ENCODE measurements at regions not wholly inside any gene's neighbourhood (a gene's known extent, or its start where the extent isn't known, plus 50 kb on each side); places are given as distances from the start of the nearest gene placed in this dataset.
"Not testable (repeated sequence)": the region's sequence is repeated elsewhere in the genome, so short reads cannot be mapped to it uniquely, and the experiment has no call there.

- Histone ChIP-seq H3K27ac (peak overlapping the region; percentile 29 to 62 (median 44)), H3K36me3 (no peaks in the 10 kb centered on the region), H3K4me3 (peak overlapping the region in 1 of 3 donors; percentile 14), H3K9me3 (no peaks in the 10 kb centered on the region), H3K4me1 (peaks cover 0 to 13% (median 3%) of the 10 kb centered on the region in 4 donors), H3K27me3 (no peaks in the 10 kb centered on the region)
- TF ChIP-seq CTCF (IDR thresholded peaks at IDR 0.05) (peak in 1 of 4 donors; percentile 2), POLR2A (IDR thresholded peaks at IDR 0.05) (no peak)
- peak; percentile 79 to 95 (median 86) for ATAC-seq
- 14% methylated on average over 1 of the region's 1 CpG for WGBS (ENCODE audit: insufficient coverage, low coverage, low lambda C conversion rate, missing lambda C conversion rate)
- intact Hi-C loops (cut with DNase I) = no loop called here
- no peak for DNase-seq
Measured at GRCh38 chr4:110869862-110870572, 247.1 kb upstream of the PITX2 start.

GRCh38 chr4:110876214-110876613 lies 253.3 kb upstream of the PITX2 start:
- ATAC-seq; H3K36me3 ChIP-seq; H3K4me3 ChIP-seq; DNase-seq; H3K27me3 ChIP-seq; H3K9me3 ChIP-seq; intact Hi-C loops (cut with DNase I); H3K27ac ChIP-seq; H3K4me1 ChIP-seq: not testable (repeated sequence)
- no CpG with 5 or more reads among the region's 18 CpGs for whole genome bisulfite sequencing (ENCODE audit: insufficient coverage, low coverage, low lambda C conversion rate, missing lambda C conversion rate)

DNA sequence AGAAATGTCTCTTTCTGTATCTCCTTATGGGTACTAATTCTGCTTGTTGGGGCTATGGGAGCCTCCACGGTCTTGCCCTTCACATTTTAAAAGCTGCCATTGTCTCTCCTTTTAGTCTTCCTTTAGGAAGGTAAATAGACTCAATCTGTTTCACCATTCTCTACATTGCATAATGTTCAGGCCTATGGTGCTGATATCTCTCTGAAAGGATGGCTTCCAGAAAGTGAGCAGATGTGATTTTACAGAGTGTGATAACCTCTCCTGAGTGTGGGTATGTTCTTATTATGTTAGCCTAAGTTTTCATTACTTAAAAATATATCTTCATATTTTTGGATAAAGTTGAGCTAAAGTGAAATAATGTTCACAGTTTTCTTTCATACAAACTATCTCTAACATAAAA lies 254.0 kb upstream of the PITX2 start:
- Histone ChIP-seq H3K4me3 (no peak overlapping the region), H3K4me1 (no peaks in the 10 kb centered on the region), H3K36me3 (no peaks in the 10 kb centered on the region), H3K27me3 (no peaks in the 10 kb centered on the region), H3K9me3 (no peaks in the 10 kb centered on the region), H3K27ac (no peak overlapping the region)
- intact Hi-C loops (cut with DNase I) = no loop called here
- ATAC-seq (no peak), DNase-seq (no peak)
- WGBS (ENCODE audit: insufficient coverage, low coverage, low lambda C conversion rate, missing lambda C conversion rate) = 27% methylated on average over 1 of the region's 1 CpG
- TF ChIP-seq CTCF (IDR thresholded peaks at IDR 0.05) (no peak), POLR2A (IDR thresholded peaks at IDR 0.05) (no peak)

DNA sequence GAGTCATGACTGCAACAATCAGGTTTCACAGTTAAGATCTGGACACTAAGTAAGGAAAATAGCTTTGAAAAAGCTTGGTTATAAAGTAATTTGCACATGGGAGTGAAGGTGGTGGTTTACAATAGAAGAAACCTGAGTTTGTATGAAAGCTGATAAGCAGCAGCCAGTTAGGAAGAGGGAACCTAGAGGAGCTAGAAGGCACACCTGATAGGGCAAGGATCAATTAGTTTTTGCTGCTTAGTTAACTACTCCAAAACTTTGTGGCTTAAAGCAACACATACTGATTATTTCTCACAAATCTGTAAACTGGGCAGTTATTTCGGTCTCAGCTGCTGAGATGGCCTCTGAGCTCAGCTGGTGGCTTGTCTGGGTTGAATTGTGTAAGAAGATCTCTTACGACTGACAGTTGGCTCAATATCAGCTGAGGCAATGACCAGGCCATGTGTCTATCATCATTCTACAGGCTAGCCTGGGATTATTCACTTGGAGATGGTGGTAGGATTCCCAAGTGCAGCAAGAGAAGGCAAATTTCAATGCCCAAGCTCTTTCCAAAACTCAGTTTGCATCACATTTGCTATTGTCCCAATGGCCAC lies 255.0 kb upstream of the PITX2 start:
- Histone ChIP-seq H3K9me3 (no peaks in the 10 kb centered on the region), H3K27ac (no peak overlapping the region), H3K27me3 (no peaks in the 10 kb centered on the region), H3K36me3 (no peaks in the 10 kb centered on the region), H3K4me1 (no peaks in the 10 kb centered on the region), H3K4me3 (no peak overlapping the region)
- ATAC-seq = no peak
- 39% methylated on average over 2 of the region's 2 CpGs for WGBS (ENCODE audit: insufficient coverage, low coverage, low lambda C conversion rate, missing lambda C conversion rate)
- TF ChIP-seq CTCF (IDR thresholded peaks at IDR 0.05) (no peak), POLR2A (IDR thresholded peaks at IDR 0.05) (no peak)
- no peak for DNase-seq
- intact Hi-C loops (cut with DNase I) = no loop called here

DNA sequence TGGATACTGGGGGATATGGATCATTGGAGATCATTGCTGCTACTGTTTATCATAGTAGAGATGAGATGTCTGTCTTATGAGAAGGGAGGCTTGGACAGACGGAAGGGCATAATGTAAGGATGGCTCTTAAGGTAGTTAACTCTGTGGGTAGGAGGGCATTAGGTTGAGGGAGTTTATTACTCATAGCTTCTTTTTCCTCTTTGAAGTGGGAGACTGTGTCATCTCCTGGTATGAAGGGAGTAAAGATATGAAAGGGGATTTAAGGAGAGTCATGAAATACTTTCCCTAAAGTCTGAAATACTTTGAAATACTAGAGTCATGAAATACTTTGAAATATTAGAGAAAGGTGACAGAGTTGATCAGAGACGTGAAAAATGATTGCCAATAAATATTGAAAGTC lies 255.5 kb upstream of the PITX2 start:
- WGBS (ENCODE audit: insufficient coverage, low coverage, low lambda C conversion rate, missing lambda C conversion rate) = 60% methylated on average over 2 of the region's 2 CpGs
- ATAC-seq = no peak
- H3K27ac ChIP-seq = no peak overlapping the region

More for the DNA sequence above, 255.5 kb upstream of the PITX2 start:
- no peaks in the 10 kb centered on the region for H3K27me3 ChIP-seq
- DNase-seq = no peak
- intact Hi-C loops (cut with DNase I) = no loop called here
- no peak overlapping the region for H3K4me3 ChIP-seq
- H3K9me3 ChIP-seq = no peaks in the 10 kb centered on the region
- TF ChIP-seq CTCF (IDR thresholded peaks at IDR 0.05) = no peak
- TF ChIP-seq POLR2A (IDR thresholded peaks at IDR 0.05) = no peak
- no peaks in the 10 kb centered on the region for H3K36me3 ChIP-seq
- no peaks in the 10 kb centered on the region for H3K4me1 ChIP-seq

All from right lobe of liver (tissue), 6 donors.